HCT116 (cell line): ENCODE measurements at regions not wholly inside any gene's neighbourhood (a gene's known extent, or its start where the extent isn't known, plus 50 kb on each side); places are given as distances from the start of the nearest gene placed in this dataset.

Experiments used
- ATAC-seq: fragments of 200-7000 bp; cut with Tn5 transposase; 2 replicates; pipeline ENCODE4 v1.9.1; 2020; ENCODE audit warnings: mild to moderate bottlenecking, moderate library complexity
- BruUV-seq: library from RNA; stranded (reverse); fragments of 400-500 nt; replicated peaks from 2 replicates; lab custom pipeline; 2021; lab: Mats Ljungman, UMichigan
- CTCF ChIA-PET: fragments of 300-600 bp; sonication (Branson Sonifier 250); formaldehyde crosslinking; loops from one replicate; lab custom pipeline; 2021; ENCODE audit warnings: antibody characterized with exemption; lab: Charles Lee
- POLR2A ChIA-PET: fragments of 300-600, 350-600 bp; sonication (Branson Sonifier 250); formaldehyde crosslinking; loops from one replicate; lab custom pipeline; 2021; ENCODE audit warnings: antibody characterized with exemption; lab: Charles Lee
- RAD21 ChIA-PET, 2 experiments: fragments of 300-600 bp; sonication (Branson Sonifier 250); formaldehyde crosslinking; loops; one replicate each; lab custom pipeline; 2023; ENCODE audit warnings: low total read pairs in 2 of 2; ENCODE audit not compliant: uncharacterized antibody in 2 of 2, unreplicated experiment in 2 of 2, low non-redundant PET in 1 of 2; lab: Charles Lee
- DNase-seq: peaks from one replicate; pipeline ENCODE4 v3.0.0-alpha.2; 2010; ENCODE audit warnings: low read depth, low spot score
- H2AFZ ChIP-seq: fragments of 200-600 bp; shearing (Covaris generic), sonication (generic); 2 replicates; pipeline ENCODE4 v1.6.1; 2017; ENCODE audit warnings: low read depth, mixed run types, mixed read lengths, antibody characterized with exemption, low read length; ENCODE audit not compliant: poor library complexity, severe bottlenecking
- H3K27ac ChIP-seq: 2 replicates; pipeline ENCODE4 v1.5.1; 2012; ENCODE audit warnings: low read depth, low read length
- H3K27me3 ChIP-seq: fragments of 200-600 bp; sonication (generic); 2 replicates; pipeline ENCODE4 v1.6.1; 2016; ENCODE audit warnings: mixed run types, low read length, mixed read lengths; ENCODE audit not compliant: insufficient read depth
- H3K36me3 ChIP-seq, 2 experiments: fragments of 200-500 bp in 1 of 2; fragments of 200-600 bp in 1 of 2; sonication (Bioruptor generic) in 1 of 2; sonication (generic) in 1 of 2; 2 replicates each; pipeline versions ENCODE4 v1.5.1 to v1.6.1; 2014 to 2016; ENCODE audit warnings: low read length in 2 of 2, inconsistent platforms in 1 of 2, mixed read lengths in 1 of 2, mixed run types in 1 of 2; ENCODE audit not compliant: insufficient read depth in 2 of 2, control insufficient read depth in 1 of 2
- H3K4me1 ChIP-seq, 2 experiments: fragments of 200-600 bp in 1 of 2; sonication (generic) in 1 of 2; 2 replicates each; pipeline versions ENCODE4 v1.5.1 to v1.6.1; 2012 to 2017; ENCODE audit warnings: low read length in 2 of 2, inconsistent platforms in 1 of 2, mild to moderate bottlenecking in 1 of 2, mixed read lengths in 1 of 2, mixed run types in 1 of 2, moderate library complexity in 1 of 2; ENCODE audit not compliant: insufficient read depth in 2 of 2, control insufficient read depth in 1 of 2
- H3K4me2 ChIP-seq: fragments of 200-600 bp; sonication (generic); 2 replicates; pipeline ENCODE4 v1.6.1; 2017; ENCODE audit warnings: mixed run types, low read length, mixed read lengths
- H3K4me3 ChIP-seq, 2 experiments: fragments of 200-600 bp in 1 of 2; sonication (generic) in 1 of 2; replicated peaks in 1 of 2; 2 replicates each; pipeline ENCODE4 v1.5.1; 2011 to 2016; ENCODE audit warnings: low read length in 2 of 2, control low read depth in 1 of 2, low read depth in 1 of 2, mild to moderate bottlenecking in 1 of 2, mixed read lengths in 1 of 2, mixed run types in 1 of 2
- H3K79me2 ChIP-seq: fragments of 200-600 bp; sonication (generic); 2 replicates; pipeline ENCODE4 v1.6.1; 2017; ENCODE audit warnings: mild to moderate bottlenecking, mixed run types, low read length, moderate library complexity, mixed read lengths; ENCODE audit not compliant: insufficient read depth
- H3K9ac ChIP-seq: fragments of 200-600 bp; sonication (generic); 2 replicates; pipeline ENCODE4 v1.6.1; 2016; ENCODE audit warnings: low read length, mixed read lengths
- H3K9me2 ChIP-seq: fragments of 200-600 bp; sonication (generic), shearing (Covaris generic); 2 replicates; pipeline ENCODE4 v1.6.1; 2017; ENCODE audit warnings: mixed run types, mild to moderate bottlenecking, moderate library complexity; ENCODE audit not compliant: insufficient read depth
- H3K9me3 ChIP-seq, 2 experiments: fragments of 200-500 bp in 1 of 2; fragments of 200-600 bp in 1 of 2; sonication (Bioruptor generic) in 1 of 2; sonication (generic) in 1 of 2; 2 replicates each; pipeline ENCODE4 v1.6.1; 2014 to 2017; ENCODE audit warnings: low read length in 2 of 2, mixed read lengths in 2 of 2, inconsistent platforms in 1 of 2, low read depth in 1 of 2, mild to moderate bottlenecking in 1 of 2, mixed run types in 1 of 2, moderate library complexity in 1 of 2; ENCODE audit not compliant: control insufficient read depth in 1 of 2, insufficient read depth in 1 of 2
- H4K20me1 ChIP-seq: fragments of 200-600 bp; sonication (generic), shearing (Covaris generic); 2 replicates; pipeline ENCODE4 v1.6.1; 2017; ENCODE audit warnings: mixed run types, mild to moderate bottlenecking, moderate library complexity; ENCODE audit not compliant: insufficient read depth
- FOSL1 ChIP-seq: IDR thresholded peaks from 2 replicates; pipeline ENCODE4 v1.6.1; 2012; ENCODE audit warnings: low read depth
- JUND ChIP-seq: IDR thresholded peaks from 2 replicates; pipeline ENCODE4 v1.6.1; 2012
- SIN3A ChIP-seq: IDR thresholded peaks from 2 replicates; pipeline ENCODE4 v1.6.1; 2012; ENCODE audit warnings: low read depth
- SP1 ChIP-seq: IDR thresholded peaks from 2 replicates; pipeline ENCODE4 v1.6.1; 2012; ENCODE audit warnings: low read depth
- SRF ChIP-seq: IDR thresholded peaks from 2 replicates; pipeline ENCODE4 v1.6.1; 2012; ENCODE audit warnings: low read depth
- YY1 ChIP-seq: IDR thresholded peaks from 2 replicates; pipeline ENCODE4 v1.6.1; 2011; ENCODE audit warnings: low read length, low read depth, moderate library complexity, mild to moderate bottlenecking; ENCODE audit not compliant: insufficient replicate concordance; ENCODE audit errors: extremely low read depth
- ZFX ChIP-seq: fragments of 450-650 bp; IDR thresholded peaks from 2 replicates; pipeline ENCODE4 v1.6.1; 2017
- ZNF274 ChIP-seq: fragments of 200-500 bp; sonication (Bioruptor generic); IDR thresholded peaks from 2 replicates; pipeline ENCODE4 v1.6.1; 2014; ENCODE audit warnings: mild to moderate bottlenecking, low read depth, low read length, inconsistent platforms
- intact Hi-C: fragments of 100-400 bp; cut with micrococcal nuclease; formaldehyde crosslinking; loops from 2 replicates; pipeline ENCODE4 v1.10.0; 2022
- TF ChIP-seq, protein P1 (sequence below), 3 experiments: fragments of 200-600 bp in 1 of 3; sonication (generic) in 1 of 3; IDR thresholded peaks in 2 of 3; conservative IDR thresholded peaks in 1 of 3; 2 replicates each; pipeline ENCODE4 v1.5.1; 2012 to 2017; ENCODE audit warnings: low read depth in 2 of 3, low read length in 2 of 3, antibody characterized with exemption in 1 of 3, borderline replicate concordance in 1 of 3, control low read depth in 1 of 3, mild to moderate bottlenecking in 1 of 3, mixed read lengths in 1 of 3, mixed run types in 1 of 3, moderate library complexity in 1 of 3; ENCODE audit not compliant: insufficient read depth in 1 of 3

GRCh38 chr5:133865113-133865512 is 103.3 kb downstream of the C5orf15 start:
- BruUV-seq: no TSS peak
- RAD21 ChIA-PET: no interaction called here
- CTCF ChIA-PET: no interaction called here
- no peak for DNase-seq
- Histone ChIP-seq H3K27me3 (no peaks in the 10 kb centered on the region), H4K20me1 (no peaks in the 10 kb centered on the region), H3K36me3 (no peaks in the 10 kb centered on the region), H3K9ac (no peak overlapping the region), H3K4me1 (peaks cover 0 to 5% of the 10 kb centered on the region in 2 experiments; a peak in 1 of 4 replicates), H3K9me2 (no peaks in the 10 kb centered on the region), H2AFZ (no peak overlapping the region), H3K9me3 (no peaks in the 10 kb centered on the region)
- intact Hi-C loops: loop anchor here (5.0 kb wide), 1 partner anchor 753 kb away; no protein-coding TSS in a partner anchor
- TF ChIP-seq, protein P1, sequence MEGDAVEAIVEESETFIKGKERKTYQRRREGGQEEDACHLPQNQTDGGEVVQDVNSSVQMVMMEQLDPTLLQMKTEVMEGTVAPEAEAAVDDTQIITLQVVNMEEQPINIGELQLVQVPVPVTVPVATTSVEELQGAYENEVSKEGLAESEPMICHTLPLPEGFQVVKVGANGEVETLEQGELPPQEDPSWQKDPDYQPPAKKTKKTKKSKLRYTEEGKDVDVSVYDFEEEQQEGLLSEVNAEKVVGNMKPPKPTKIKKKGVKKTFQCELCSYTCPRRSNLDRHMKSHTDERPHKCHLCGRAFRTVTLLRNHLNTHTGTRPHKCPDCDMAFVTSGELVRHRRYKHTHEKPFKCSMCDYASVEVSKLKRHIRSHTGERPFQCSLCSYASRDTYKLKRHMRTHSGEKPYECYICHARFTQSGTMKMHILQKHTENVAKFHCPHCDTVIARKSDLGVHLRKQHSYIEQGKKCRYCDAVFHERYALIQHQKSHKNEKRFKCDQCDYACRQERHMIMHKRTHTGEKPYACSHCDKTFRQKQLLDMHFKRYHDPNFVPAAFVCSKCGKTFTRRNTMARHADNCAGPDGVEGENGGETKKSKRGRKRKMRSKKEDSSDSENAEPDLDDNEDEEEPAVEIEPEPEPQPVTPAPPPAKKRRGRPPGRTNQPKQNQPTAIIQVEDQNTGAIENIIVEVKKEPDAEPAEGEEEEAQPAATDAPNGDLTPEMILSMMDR (IDR thresholded peaks at IDR 0.05 in 2 of 3, conservative IDR thresholded peaks at IDR 0.05 in 1 of 3; ENCODE audit: borderline replicate concordance in 1 of 3, insufficient read depth in 1 of 3, low read depth in 2 of 3, low read length in 2 of 3): no peak
- no peak for TF ChIP-seq ZFX
- TF ChIP-seq JUND: no peak
- no peak for TF ChIP-seq ZNF274
- TF ChIP-seq YY1: no peak
- no peak for TF ChIP-seq SRF
- TF ChIP-seq FOSL1: no peak
- no peak for TF ChIP-seq SIN3A
- TF ChIP-seq, all 23 proteins: peak for 0
- no peaks in the 10 kb centered on the region for H3K79me2 ChIP-seq
- no peak for ATAC-seq
- H3K4me3 ChIP-seq: no peak overlapping the region
- no peak overlapping the region for H3K4me2 ChIP-seq
- no peak overlapping the region for H3K27ac ChIP-seq
- POLR2A ChIA-PET: no interaction called here

GRCh38 chr5:133864711-133865110 is 103.7 kb downstream of the C5orf15 start:
- no peak overlapping the region for H3K9ac ChIP-seq
- RAD21 ChIA-PET: no interaction called here
- no peak overlapping the region for H2AFZ ChIP-seq
- H3K27me3 ChIP-seq: no peaks in the 10 kb centered on the region
- no TSS peak for BruUV-seq
- POLR2A ChIA-PET: no interaction called here
- peaks cover 0 to 5% of the 10 kb centered on the region in 2 experiments; a peak in 1 of 4 replicates for H3K4me1 ChIP-seq
- CTCF ChIA-PET: no interaction called here
- no peak for DNase-seq
- no peaks in the 10 kb centered on the region for H4K20me1 ChIP-seq
- no peaks in the 10 kb centered on the region for H3K36me3 ChIP-seq
- H3K9me2 ChIP-seq: no peaks in the 10 kb centered on the region
- no peak overlapping the region for H3K4me2 ChIP-seq
- H3K27ac ChIP-seq: no peak overlapping the region
- no peak overlapping the region for H3K4me3 ChIP-seq
- intact Hi-C loops: loop anchor here (5.0 kb wide), 1 partner anchor 752 kb away; no protein-coding TSS in a partner anchor
- no peaks in the 10 kb centered on the region for H3K9me3 ChIP-seq
- no peak for TF ChIP-seq SP1
- TF ChIP-seq, all 23 proteins: peak for 0
- H3K79me2 ChIP-seq: no peaks in the 10 kb centered on the region
- no peak for ATAC-seq
